SK-N-MC (cell line): ENCODE measurements at regions not wholly inside any gene's neighbourhood (a gene's known extent, or its start where the extent isn't known, plus 50 kb on each side); places are given as distances from the start of the nearest gene placed in this dataset.
A peak's percentile ranks its signal among the peaks of the same experiment; 100 is the strongest.

Experiments
- DNase-seq: peaks from one replicate; pipeline ENCODE4 v3.0.0-alpha.2; 2011; ENCODE audit warnings: low read depth, low spot score
- H3K27ac ChIP-seq: fragments of 200-600 bp; sonication (generic); 2 replicates; pipeline ENCODE4 v1.5.1; 2016; ENCODE audit warnings: mixed run types
- H3K36me3 ChIP-seq: fragments of 200-600 bp; sonication (generic); 2 replicates; pipeline ENCODE4 v1.6.1; 2017; ENCODE audit warnings: antibody characterized with exemption, low read length, mixed read lengths; ENCODE audit not compliant: insufficient read depth
- H3K4me3 ChIP-seq: fragments of 200-600 bp; sonication (generic); 2 replicates; pipeline ENCODE4 v1.5.1; 2016
- H3K9ac ChIP-seq: fragments of 200-600 bp; sonication (generic); 2 replicates; pipeline ENCODE4 v1.8.0; 2017; ENCODE audit warnings: mixed run types, mixed read lengths; ENCODE audit not compliant: insufficient read length
- H3K9me3 ChIP-seq: fragments of 200-600 bp; sonication (generic); 2 replicates; pipeline ENCODE4 v1.6.1; 2017; ENCODE audit warnings: low read depth, mild to moderate bottlenecking, antibody characterized with exemption, low read length, moderate library complexity, mixed read lengths
- EZH2 ChIP-seq: fragments of 200-600 bp; sonication (generic); IDR thresholded peaks from one replicate; pipeline ENCODE4 v1.6.1; 2017; ENCODE audit warnings: antibody characterized with exemption
- FOXP2 ChIP-seq: optimal IDR thresholded peaks from 2 replicates; pipeline ENCODE3; 2011; ENCODE audit warnings: mild to moderate bottlenecking, moderate library complexity; ENCODE audit not compliant: insufficient read depth; ENCODE audit errors: extremely low read length, control extremely low read depth
- POLR2AphosphoS5 ChIP-seq: IDR thresholded peaks from 2 replicates; pipeline ENCODE4 v1.6.1; 2012; ENCODE audit warnings: mild to moderate bottlenecking, low read depth, low read length, borderline replicate concordance

DNA sequence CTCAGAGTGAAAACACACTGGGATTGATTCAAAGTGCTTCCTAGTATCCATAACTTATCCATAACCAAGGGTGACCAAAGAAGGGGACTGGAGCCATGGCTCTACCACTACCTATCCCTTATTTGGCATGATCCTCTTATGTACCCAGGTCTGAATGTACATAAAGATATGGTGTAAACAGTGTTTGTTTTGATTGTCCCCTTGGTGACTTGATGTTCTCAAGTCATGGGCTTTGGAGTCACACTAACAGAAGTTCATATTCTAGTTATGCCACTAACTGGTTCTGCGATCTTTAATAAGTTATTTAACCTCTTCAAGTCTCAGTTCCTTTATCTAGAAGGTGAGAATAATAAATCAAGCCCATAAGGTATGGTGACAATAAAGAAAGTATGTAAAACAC lies 283.4 kb upstream of the PTGER4 start:
- Histone ChIP-seq H3K4me3 (no peak overlapping the region), H3K27ac (no peak overlapping the region), H3K36me3 (no peaks in the 10 kb centered on the region), H3K9me3 (no peaks in the 10 kb centered on the region), H3K9ac (no peak overlapping the region)
- TF ChIP-seq POLR2AphosphoS5 (no peak), EZH2 (no peak), FOXP2 (no peak)
- DNase-seq = no peak

GRCh38 chr5:40395251-40395650 lies 284.5 kb upstream of the PTGER4 start:
- TF ChIP-seq POLR2AphosphoS5 (no peak), EZH2 (no peak), FOXP2 (no peak)
- DNase-seq = no peak
- H3K9ac ChIP-seq = no peak overlapping the region

DNA sequence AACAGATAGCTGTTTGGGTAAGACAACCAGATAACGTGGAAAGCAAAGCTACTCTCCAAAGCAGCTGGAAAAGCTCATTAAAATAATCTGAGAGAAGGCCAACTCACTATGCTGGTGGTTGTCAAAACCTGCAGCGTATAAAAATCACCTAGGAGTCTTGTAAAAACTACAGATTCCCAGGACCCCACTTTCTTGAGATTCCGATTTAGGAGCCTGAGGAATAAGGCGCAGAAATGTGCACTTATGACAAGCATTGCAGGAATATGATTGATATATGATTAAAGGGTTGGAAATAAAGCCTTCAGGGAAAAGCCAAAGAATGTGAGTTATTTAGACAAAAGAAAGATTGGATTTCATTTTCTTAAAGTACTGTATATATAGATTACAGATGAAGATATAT lies 285.0 kb upstream of the PTGER4 start:
- H3K9me3 ChIP-seq = no peaks in the 10 kb centered on the region
- no peak overlapping the region for H3K9ac ChIP-seq
- H3K4me3 ChIP-seq = no peak overlapping the region
- no peak for DNase-seq
- no peak for TF ChIP-seq EZH2
- TF ChIP-seq POLR2AphosphoS5 = no peak
- TF ChIP-seq FOXP2 = no peak
- no peaks in the 10 kb centered on the region for H3K36me3 ChIP-seq
- no peak overlapping the region for H3K27ac ChIP-seq

More at GRCh38 chr5:40395251-40395650, 284.5 kb upstream of the PTGER4 start:
- no peaks in the 10 kb centered on the region for H3K9me3 ChIP-seq
- H3K4me3 ChIP-seq = no peak overlapping the region
- H3K27ac ChIP-seq = no peak overlapping the region
- H3K36me3 ChIP-seq = no peaks in the 10 kb centered on the region

DNA sequence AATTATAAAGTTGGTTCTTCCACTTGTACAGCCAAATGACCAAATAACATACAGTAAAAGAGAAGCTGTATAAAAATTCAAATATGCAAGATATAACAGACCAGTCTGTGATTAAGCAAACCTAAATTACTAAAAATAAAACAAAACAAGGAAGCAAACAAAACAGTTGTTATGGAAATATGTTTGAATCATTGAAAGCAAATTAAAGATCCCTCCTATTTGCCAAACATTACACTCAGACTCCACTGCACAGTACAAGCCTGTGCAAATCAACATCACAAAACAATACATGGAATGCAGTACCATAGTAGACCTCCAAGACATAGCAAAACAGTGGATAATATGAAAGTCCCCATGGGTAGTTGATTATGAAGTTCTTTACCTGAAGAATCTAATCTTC lies 288.1 kb upstream of the PTGER4 start:
- no peak overlapping the region for H3K4me3 ChIP-seq
- H3K9me3 ChIP-seq = no peaks in the 10 kb centered on the region
- no peak for TF ChIP-seq FOXP2
- no peak for TF ChIP-seq EZH2
- no peak for TF ChIP-seq POLR2AphosphoS5
- no peak overlapping the region for H3K9ac ChIP-seq
- H3K27ac ChIP-seq = no peak overlapping the region
- no peak for DNase-seq
- H3K36me3 ChIP-seq = no peaks in the 10 kb centered on the region

DNA sequence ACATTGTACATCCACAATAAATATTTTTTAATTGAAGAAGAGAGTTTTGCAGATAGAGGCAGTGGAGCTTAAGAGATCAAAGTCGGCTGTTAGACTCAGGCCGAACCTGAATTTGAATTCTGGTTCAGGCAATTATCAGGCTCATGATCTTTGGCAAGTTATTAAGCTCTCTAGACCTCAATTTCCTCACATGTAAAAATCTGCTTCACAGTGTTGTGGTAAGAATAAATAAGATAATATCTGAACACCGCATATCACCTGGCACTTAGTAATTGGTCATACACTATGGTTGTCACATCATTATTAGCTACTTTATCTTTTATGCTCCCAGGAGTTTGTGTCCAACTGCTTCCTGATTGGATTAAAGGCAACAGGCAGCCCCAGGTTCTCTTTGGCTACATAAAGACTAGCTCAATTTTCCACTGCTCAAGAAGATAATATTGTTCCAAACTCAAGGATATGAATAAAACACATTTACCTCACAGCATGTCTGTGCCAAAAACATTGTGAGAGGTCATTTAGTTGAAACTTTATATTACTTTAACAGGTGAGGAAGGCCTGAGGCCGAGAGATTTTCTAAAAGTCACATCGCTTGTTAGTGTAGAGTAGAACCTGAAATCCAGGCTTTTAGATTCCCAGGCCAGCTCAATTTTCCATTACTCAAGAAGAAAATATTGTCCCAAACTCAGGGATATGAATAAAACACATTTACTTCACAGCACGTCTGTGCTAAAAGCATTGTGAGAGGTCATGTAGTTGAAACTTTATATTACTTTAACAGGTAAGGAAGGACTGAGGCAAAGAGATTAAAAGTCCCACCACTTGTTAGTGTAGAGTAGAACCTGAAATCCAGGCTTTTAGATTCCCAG lies 289.2 kb upstream of the PTGER4 start:
- DNase-seq = no peak
- H3K9me3 ChIP-seq = no peaks in the 10 kb centered on the region
- no peaks in the 10 kb centered on the region for H3K36me3 ChIP-seq
- no peak overlapping the region for H3K27ac ChIP-seq
- no peak overlapping the region for H3K9ac ChIP-seq
- TF ChIP-seq EZH2 (no peak), POLR2AphosphoS5 (no peak), FOXP2 (no peak)
- no peak overlapping the region for H3K4me3 ChIP-seq

- no peak for TF ChIP-seq FOXP2
- Histone ChIP-seq H3K27ac (no peak overlapping the region), H3K9me3 (no peaks in the 10 kb centered on the region), H3K4me3 (no peak overlapping the region), H3K36me3 (no peaks in the 10 kb centered on the region), H3K9ac (no peak overlapping the region)
- DNase-seq = no peak
Observed at GRCh38 chr5:40389591-40389990, 290.1 kb upstream of the PTGER4 start.

DNA sequence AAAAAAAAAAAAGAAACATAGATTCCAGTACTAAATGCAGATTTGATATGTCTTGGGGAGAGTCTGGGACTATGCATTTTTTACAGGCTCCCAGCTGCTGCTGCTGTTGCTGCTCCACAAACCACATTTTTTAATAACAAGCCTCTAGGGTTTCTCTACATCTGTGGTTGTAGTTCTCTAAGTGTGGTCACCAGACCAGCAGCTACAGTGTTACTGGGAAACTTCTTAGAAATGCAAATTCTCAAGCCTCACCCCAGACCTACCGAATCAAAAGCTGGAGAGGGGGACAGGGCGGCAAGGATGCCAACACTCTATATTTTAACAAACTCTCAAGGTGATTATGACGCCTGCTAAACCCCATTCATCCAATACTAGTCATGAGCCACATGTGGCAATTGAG lies 293.4 kb upstream of the PTGER4 start:
- Histone ChIP-seq H3K27ac (no peak overlapping the region), H3K9ac (no peak overlapping the region), H3K36me3 (no peaks in the 10 kb centered on the region), H3K4me3 (no peak overlapping the region; the same call in 1 of the 2 replicates), H3K9me3 (no peaks in the 10 kb centered on the region)
- TF ChIP-seq FOXP2 (no peak), EZH2 (no peak), POLR2AphosphoS5 (no peak)
- DNase-seq = peak; percentile 28

DNA sequence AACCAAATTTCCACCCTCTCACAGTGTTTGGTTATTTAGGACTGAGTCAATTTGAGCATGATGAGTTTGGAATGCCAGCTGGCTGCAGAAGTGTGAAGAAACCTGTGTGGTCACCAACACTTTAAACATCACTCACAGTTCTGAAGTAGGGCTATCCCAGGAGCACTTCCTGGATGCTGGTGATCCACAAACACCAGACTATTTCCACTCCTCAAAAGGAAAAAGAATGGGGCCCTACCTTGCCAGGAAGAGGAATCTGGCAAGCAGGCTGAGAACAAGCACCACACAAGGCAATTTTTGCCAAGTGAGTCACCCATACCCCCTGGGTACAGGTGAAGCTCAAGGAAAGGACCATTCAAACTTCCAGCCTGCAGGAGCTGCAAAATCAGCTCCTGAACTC lies 294.2 kb upstream of the PTGER4 start:
- no peak overlapping the region for H3K9ac ChIP-seq
- H3K27ac ChIP-seq = no peak overlapping the region
- no peak for DNase-seq
- H3K36me3 ChIP-seq = no peaks in the 10 kb centered on the region
- TF ChIP-seq POLR2AphosphoS5 (no peak), FOXP2 (no peak), EZH2 (no peak)
- H3K4me3 ChIP-seq = no peak overlapping the region
- H3K9me3 ChIP-seq = no peaks in the 10 kb centered on the region
